IPS-20b (cell line): ENCODE measurements at regions not wholly inside any gene's neighbourhood (a gene's known extent, or its start where the extent isn't known, plus 50 kb on each side); places are given as distances from the start of the nearest gene placed in this dataset.
"Not testable (repeated sequence)": the region's sequence is repeated elsewhere in the genome, so short reads cannot be mapped to it uniquely, and the experiment has no call there.

ENCODE experiments used
- H3K27ac ChIP-seq: one replicate; pipeline ENCODE4 v1.5.1; 2013; ENCODE audit warnings: low read length
- H3K27me3 ChIP-seq: 2 replicates; pipeline ENCODE4 v1.6.1; 2013; ENCODE audit warnings: mild to moderate bottlenecking, low read length, inconsistent platforms; ENCODE audit not compliant: insufficient read depth
- H3K36me3 ChIP-seq: 2 replicates; pipeline ENCODE4 v1.6.1; 2013; ENCODE audit warnings: low read depth, mild to moderate bottlenecking, inconsistent platforms, low read length, moderate library complexity; ENCODE audit not compliant: insufficient read depth
- H3K4me1 ChIP-seq: 2 replicates; pipeline ENCODE4 v1.6.1; 2013; ENCODE audit warnings: mild to moderate bottlenecking, control low read depth, inconsistent platforms, low read length, moderate library complexity; ENCODE audit not compliant: insufficient read depth
- H3K4me3 ChIP-seq: 2 replicates; pipeline ENCODE4 v1.5.1; 2013; ENCODE audit warnings: mild to moderate bottlenecking, low read length, inconsistent platforms
- H3K9ac ChIP-seq: 2 replicates; pipeline ENCODE4 v1.6.1; 2013; ENCODE audit warnings: low read depth, mild to moderate bottlenecking, inconsistent platforms, low read length, moderate library complexity
- H3K9me3 ChIP-seq: 2 replicates; pipeline ENCODE4 v1.6.1; 2013; ENCODE audit warnings: mild to moderate bottlenecking, low read depth, low read length, inconsistent platforms; ENCODE audit not compliant: insufficient read depth

DNA sequence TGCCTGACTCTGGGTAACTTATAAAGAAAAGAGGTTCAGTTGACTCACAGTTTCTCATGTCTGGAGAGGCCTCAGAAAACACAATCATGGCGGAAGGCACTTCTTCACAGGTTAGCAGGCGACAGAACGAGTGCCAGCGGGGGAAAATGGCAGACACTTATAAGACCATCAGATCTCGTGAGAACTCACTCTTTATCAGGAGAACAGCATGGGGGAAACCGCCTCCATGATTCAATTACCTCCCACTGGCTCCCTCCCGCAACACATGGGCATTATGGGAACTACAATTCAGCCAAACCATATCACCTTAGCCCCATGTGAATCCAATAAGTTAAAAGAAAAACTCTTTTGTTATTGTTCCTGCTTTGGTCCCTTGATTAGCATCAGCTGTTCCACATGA lies 725.2 kb downstream of the LRRIQ3 start:
- no peak overlapping the region for H3K4me3 ChIP-seq
- H3K9me3 ChIP-seq, result no peaks in the 10 kb centered on the region
- no peaks in the 10 kb centered on the region for H3K36me3 ChIP-seq
- no peak overlapping the region for H3K27ac ChIP-seq
- H3K27me3 ChIP-seq, result no peaks in the 10 kb centered on the region
- H3K9ac ChIP-seq, result no peak overlapping the region
- no peaks in the 10 kb centered on the region for H3K4me1 ChIP-seq

DNA sequence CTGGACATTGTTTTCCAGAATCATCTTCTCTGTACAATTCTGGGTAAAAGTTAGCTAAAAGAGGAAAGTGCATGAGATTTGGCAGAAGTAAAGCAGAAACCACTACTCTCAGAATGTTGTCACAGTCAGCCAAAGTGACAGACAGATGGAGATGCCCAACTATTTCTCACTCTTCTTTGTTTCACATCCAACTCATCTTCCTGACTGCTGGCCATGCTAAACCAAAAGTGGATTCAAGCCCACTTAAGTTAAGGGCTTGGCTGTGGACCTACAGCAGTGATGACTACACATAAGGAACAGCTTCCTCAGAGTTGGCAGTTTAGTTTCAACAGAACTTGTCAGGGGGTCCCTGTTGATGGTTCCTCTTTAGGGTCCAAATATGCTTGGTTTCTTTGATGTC lies 730.2 kb downstream of the LRRIQ3 start:
- no peak overlapping the region for H3K9ac ChIP-seq
- no peaks in the 10 kb centered on the region for H3K9me3 ChIP-seq
- H3K36me3 ChIP-seq, result no peaks in the 10 kb centered on the region
- H3K4me1 ChIP-seq, result no peaks in the 10 kb centered on the region
- H3K27me3 ChIP-seq, result no peaks in the 10 kb centered on the region
- no peak overlapping the region for H3K4me3 ChIP-seq
- H3K27ac ChIP-seq, result no peak overlapping the region

DNA sequence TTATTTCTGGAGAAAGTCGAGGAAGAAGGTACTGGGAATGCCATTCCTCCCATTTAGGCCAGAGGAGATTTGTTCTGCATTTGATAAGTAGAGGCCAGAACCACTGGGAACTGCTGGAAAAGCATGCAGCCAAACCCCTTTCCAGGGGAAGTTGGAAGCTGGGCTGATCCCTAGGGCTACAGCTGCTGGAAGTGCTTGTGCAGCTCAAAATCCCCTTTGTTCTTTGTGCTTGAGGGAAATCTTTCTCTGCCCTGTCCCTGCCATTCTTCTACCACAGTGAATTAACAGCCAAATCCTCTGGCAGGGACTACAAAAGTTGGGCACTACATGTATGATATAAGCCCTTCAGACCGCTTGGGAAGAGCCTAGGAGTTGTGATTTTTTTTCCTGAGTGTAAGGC lies 734.1 kb downstream of the LRRIQ3 start:
- no peaks in the 10 kb centered on the region for H3K4me1 ChIP-seq
- no peaks in the 10 kb centered on the region for H3K9me3 ChIP-seq
- no peaks in the 10 kb centered on the region for H3K36me3 ChIP-seq
- no peak overlapping the region for H3K9ac ChIP-seq
- H3K27me3 ChIP-seq, result no peaks in the 10 kb centered on the region
- no peak overlapping the region for H3K4me3 ChIP-seq
- H3K27ac ChIP-seq, result no peak overlapping the region

DNA sequence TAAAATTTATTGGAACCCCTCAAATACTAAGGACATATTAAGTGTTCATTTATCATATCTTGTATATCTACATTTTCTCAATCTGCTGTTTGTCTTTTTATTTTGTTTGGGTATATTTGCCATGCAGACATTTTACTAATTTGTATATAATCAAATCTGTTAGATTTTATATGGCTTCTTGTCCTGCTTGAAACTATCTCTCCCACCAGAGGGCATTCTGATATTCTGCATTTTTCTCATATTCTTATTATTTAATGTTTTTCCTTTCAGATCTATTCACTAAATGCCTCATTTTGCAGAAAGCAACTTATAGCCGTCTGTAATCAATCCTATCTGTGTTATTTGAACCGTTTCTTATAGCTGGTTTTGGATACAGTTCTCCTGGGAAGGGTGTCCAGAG lies 745.5 kb downstream of the LRRIQ3 start:
- H3K9me3 ChIP-seq, result no peaks in the 10 kb centered on the region
- no peak overlapping the region for H3K27ac ChIP-seq

DNA sequence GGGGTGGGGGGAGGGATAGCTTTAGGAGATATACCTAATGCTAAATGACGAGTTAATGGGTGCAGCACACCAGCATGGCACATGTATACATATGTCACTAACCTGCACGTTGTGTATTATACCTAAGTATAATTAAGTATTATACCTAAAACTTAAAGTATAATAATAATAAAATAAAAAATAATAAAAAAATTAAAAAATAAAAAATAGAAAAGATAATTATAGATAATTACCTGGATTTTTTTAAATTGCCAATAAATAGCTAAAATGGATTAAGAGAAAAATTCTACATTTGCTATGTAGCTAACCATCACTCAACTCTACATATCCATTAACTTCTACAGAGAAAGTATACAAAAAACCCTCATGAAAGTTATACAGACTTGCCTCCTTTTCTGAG lies 747.3 kb downstream of the LRRIQ3 start:
- H3K9me3 ChIP-seq, H3K4me1 ChIP-seq, H3K9ac ChIP-seq: not testable (repeated sequence)

More for the DNA sequence above, 745.5 kb downstream of the LRRIQ3 start:
- H3K27me3 ChIP-seq, result no peaks in the 10 kb centered on the region
- H3K9ac ChIP-seq, result no peak overlapping the region
- H3K4me1 ChIP-seq, result no peaks in the 10 kb centered on the region
- H3K4me3 ChIP-seq, result no peak overlapping the region
- H3K36me3 ChIP-seq, result no peaks in the 10 kb centered on the region

DNA sequence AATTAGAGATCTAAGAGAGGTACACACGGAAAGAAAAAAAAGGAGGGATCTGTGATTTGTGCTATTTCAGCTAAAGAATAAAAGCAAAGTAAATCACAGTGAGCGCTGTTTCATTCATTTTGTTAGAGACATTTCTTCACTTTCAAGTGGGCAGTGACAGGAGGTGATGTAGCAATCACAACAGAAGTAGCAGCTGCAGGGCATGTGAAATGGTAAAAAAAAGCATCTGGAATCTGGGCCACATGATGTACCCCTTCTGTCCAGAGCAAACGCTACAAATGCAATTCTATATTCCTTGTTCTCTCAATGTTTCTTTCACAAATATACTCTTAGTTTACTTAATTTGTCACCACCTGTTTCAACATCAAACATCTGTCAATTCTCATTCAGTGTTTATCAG lies 786.5 kb downstream of the LRRIQ3 start:
- Histone ChIP-seq H3K4me3 (no peak overlapping the region), H3K27me3 (no peaks in the 10 kb centered on the region), H3K36me3 (no peaks in the 10 kb centered on the region), H3K27ac (no peak overlapping the region), H3K9me3 (no peaks in the 10 kb centered on the region), H3K4me1 (no peaks in the 10 kb centered on the region), H3K9ac (no peak overlapping the region)

More for the DNA sequence above, 747.3 kb downstream of the LRRIQ3 start:
- H3K27me3 ChIP-seq, H3K36me3 ChIP-seq, H3K4me3 ChIP-seq, H3K27ac ChIP-seq: not testable (repeated sequence)

DNA sequence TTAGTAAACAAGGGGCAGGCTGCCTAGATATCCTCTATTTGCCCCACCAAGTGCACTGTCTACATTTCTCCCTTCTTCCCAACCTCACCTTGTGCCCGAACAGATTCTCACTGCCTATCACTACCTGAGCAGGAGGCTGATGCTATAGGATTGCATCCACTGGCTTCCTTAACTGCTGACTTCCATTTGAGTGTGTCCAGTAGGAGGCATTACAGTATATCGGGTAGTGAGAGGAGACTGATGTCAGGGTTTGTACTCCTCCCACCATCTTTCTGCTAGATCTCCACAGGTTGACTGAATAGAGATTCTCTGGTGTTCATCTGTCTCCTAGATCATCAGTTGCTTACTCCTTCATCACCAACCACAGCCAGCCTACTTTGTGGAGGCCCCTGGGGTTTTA lies 796.3 kb downstream of the LRRIQ3 start:
- no peak overlapping the region for H3K27ac ChIP-seq
- H3K9ac ChIP-seq, result no peak overlapping the region
- no peaks in the 10 kb centered on the region for H3K9me3 ChIP-seq
- no peaks in the 10 kb centered on the region for H3K36me3 ChIP-seq
- H3K4me3 ChIP-seq, result no peak overlapping the region
- no peaks in the 10 kb centered on the region for H3K4me1 ChIP-seq
- no peaks in the 10 kb centered on the region for H3K27me3 ChIP-seq

DNA sequence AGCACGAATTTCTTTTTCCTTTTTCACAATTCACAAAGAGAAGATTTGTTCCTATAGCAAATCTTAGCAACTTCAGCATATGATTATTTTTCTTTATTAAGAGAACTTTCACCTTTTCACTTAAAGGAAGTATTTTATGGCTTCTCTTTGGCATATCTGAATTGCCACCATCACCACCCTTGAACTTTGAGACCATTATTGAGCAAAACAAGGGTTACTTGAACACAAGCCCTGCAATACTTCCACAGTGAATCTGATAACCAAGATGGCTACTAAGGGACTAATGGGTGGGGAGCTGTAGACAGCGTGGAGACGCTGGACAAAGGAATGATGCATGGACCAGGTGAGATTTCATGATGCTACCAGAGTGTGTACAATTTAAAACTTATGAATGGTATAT lies 815.0 kb downstream of the LRRIQ3 start:
- H3K36me3 ChIP-seq, result no peaks in the 10 kb centered on the region
- no peaks in the 10 kb centered on the region for H3K4me1 ChIP-seq
- H3K27me3 ChIP-seq, result no peaks in the 10 kb centered on the region
- no peak overlapping the region for H3K27ac ChIP-seq
- no peak overlapping the region for H3K4me3 ChIP-seq
- H3K9ac ChIP-seq, result no peak overlapping the region
- no peaks in the 10 kb centered on the region for H3K9me3 ChIP-seq

DNA sequence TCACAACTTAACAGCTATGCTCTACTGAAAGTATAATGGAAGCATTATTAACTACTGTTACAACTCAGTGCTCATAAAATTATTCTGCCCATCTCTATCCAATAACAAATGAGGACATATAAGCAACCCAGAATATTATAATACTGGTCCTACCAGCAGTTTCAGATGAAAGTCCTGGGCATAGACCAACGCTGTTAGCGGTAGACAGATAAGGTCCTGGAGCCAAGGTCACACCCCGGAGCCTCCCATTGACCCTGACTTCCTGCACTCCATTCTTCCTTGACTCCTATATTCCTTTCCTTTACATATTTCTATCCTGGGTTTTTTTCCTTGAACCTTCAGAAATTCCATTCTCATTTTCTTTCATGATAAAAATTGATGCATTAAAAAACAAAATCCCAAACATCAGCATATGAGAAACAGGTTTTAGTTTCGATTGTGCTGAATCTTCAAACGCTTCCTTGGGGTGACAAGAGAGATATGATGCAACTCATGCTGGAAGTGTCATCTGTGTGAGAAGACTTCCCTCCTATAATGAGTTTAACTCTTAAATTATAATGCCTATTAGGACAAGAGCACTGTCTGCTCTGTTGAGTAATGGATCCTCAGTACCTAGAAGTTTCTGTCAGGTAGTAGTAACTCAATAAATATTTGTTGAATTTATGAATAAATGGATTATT lies 831.1 kb downstream of the LRRIQ3 start:
- H3K9ac ChIP-seq, result no peak overlapping the region
- no peaks in the 10 kb centered on the region for H3K9me3 ChIP-seq
- no peak overlapping the region for H3K27ac ChIP-seq
- H3K4me1 ChIP-seq, result no peaks in the 10 kb centered on the region
- no peaks in the 10 kb centered on the region for H3K36me3 ChIP-seq
- H3K4me3 ChIP-seq, result no peak overlapping the region
- no peaks in the 10 kb centered on the region for H3K27me3 ChIP-seq

DNA sequence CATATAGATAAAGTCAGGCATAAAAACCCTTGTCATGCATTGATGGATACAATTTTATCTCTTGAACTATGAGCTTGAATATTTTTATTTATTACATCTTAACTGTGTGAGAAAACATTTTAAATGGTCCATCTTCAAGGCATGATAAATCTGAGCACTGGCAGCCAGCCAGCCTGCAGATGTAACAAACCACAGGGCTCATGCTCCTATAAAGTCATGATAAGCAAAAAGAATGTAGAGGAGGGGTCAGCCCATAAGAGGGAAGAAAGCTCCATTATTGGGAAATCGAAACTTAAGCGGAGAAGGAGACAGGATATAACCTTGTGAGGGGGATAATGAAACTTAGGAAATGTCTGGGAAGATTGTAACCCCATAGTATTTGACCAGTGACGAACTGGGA lies 839.0 kb downstream of the LRRIQ3 start:
- Histone ChIP-seq H3K27me3 (no peaks in the 10 kb centered on the region), H3K36me3 (no peaks in the 10 kb centered on the region), H3K4me1 (no peaks in the 10 kb centered on the region), H3K9me3 (no peaks in the 10 kb centered on the region), H3K27ac (no peak overlapping the region), H3K9ac (no peak overlapping the region), H3K4me3 (no peak overlapping the region)

DNA sequence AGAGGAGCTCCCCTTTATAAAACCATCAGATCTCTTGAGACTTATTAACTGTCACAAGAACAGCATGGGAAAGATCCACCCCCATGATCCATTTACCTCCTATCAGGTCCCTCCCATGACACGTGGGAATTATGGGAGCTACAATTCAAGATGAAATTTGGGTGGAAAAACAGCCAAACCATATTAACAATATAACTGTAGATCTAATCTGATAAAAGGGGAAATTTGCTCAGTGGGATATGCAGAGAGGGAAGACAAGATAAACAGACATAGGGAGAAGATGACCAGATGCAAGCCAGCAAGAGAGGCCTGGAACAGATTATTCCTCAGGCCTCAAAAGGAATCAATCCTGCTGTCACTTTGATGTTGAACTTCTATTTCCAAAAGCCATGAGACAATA lies 841.5 kb downstream of the LRRIQ3 start:
- no peak overlapping the region for H3K4me3 ChIP-seq
- no peaks in the 10 kb centered on the region for H3K9me3 ChIP-seq
- H3K27ac ChIP-seq, result no peak overlapping the region

DNA sequence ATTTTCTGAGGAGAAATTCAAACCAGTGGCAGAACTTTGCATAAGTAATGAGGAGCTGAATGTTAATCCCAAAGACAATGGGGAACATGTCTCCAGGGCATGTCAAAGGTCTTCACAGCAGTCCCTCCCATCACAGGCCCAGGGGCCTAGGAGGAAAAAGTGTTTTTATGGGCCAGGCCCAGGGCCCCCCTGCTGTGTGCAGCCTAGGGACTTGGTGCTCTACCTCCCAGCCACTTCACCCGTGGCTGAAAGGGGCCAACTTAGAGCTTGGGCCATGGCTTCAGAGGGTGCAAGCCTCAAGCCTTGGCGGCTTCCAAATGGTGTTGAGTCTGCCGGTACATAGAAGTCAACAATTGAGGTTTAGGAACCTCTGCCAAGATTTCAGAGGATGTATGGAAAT lies 854.0 kb downstream of the LRRIQ3 start:
- no peaks in the 10 kb centered on the region for H3K4me1 ChIP-seq
- H3K9ac ChIP-seq, result no peak overlapping the region
- no peak overlapping the region for H3K27ac ChIP-seq
- no peak overlapping the region for H3K4me3 ChIP-seq
- no peaks in the 10 kb centered on the region for H3K27me3 ChIP-seq
- 0 out of 2 replicates have a peak, but pooled peaks cover 12% of the 10 kb centered on the region for H3K9me3 ChIP-seq
- no peaks in the 10 kb centered on the region for H3K36me3 ChIP-seq

More for the DNA sequence above, 841.5 kb downstream of the LRRIQ3 start:
- H3K36me3 ChIP-seq, result no peaks in the 10 kb centered on the region
- H3K4me1 ChIP-seq, result no peaks in the 10 kb centered on the region
- no peak overlapping the region for H3K9ac ChIP-seq
- no peaks in the 10 kb centered on the region for H3K27me3 ChIP-seq
